Limb (tissue), 2 donors: ENCODE measurements at regions not wholly inside any gene's neighbourhood (a gene's known extent, or its start where the extent isn't known, plus 50 kb on each side); places are given as distances from the start of the nearest gene placed in this dataset.

Source experiments
- DNase-seq, 2 donors: peaks; one replicate each; pipeline ENCODE4 v3.0.0-alpha.2; 2016; ENCODE audit errors: extremely low spot score in 2 of 2

GRCh38 chr21:28657566-28657965 is 335.1 kb downstream of the LTN1 start:
- no peak for DNase-seq

- DNase-seq = no peak
Measured at GRCh38 chr21:28655471-28655870, 337.2 kb downstream of the LTN1 start.

GRCh38 chr21:28654406-28654805 is 338.3 kb downstream of the LTN1 start:
- DNase-seq = no peak

- DNase-seq = no peak
Measured at GRCh38 chr21:28644762-28645161, 347.9 kb downstream of the LTN1 start.

GRCh38 chr21:28642891-28643290 is 349.8 kb downstream of the LTN1 start:
- DNase-seq = no peak

GRCh38 chr21:28641731-28642130 is 350.9 kb downstream of the LTN1 start:
- no peak for DNase-seq

- DNase-seq = no peak
Measured at GRCh38 chr21:28640326-28640725, 352.4 kb downstream of the LTN1 start.

GRCh38 chr21:28639737-28640136 is 352.9 kb downstream of the LTN1 start:
- DNase-seq = no peak

- no peak for DNase-seq
Measured at GRCh38 chr21:28636752-28637691, 355.7 kb downstream of the LTN1 start.

- no peak for DNase-seq
Measured at GRCh38 chr21:28635541-28635940, 357.1 kb downstream of the LTN1 start.

GRCh38 chr21:28633839-28634555 is 358.7 kb downstream of the LTN1 start:
- DNase-seq = no peak

GRCh38 chr21:28632755-28633408 is 359.8 kb downstream of the LTN1 start:
- DNase-seq = no peak

GRCh38 chr21:28627691-28628090 is 365.0 kb downstream of the LTN1 start:
- DNase-seq = no peak

GRCh38 chr21:28627261-28627660 is 365.4 kb downstream of the LTN1 start:
- no peak for DNase-seq

GRCh38 chr21:28624626-28625025 is 368.1 kb downstream of the LTN1 start:
- DNase-seq = no peak

- no peak for DNase-seq
Measured at GRCh38 chr21:28617300-28617699, 375.4 kb downstream of the LTN1 start.

GRCh38 chr21:28615276-28615675 is 377.4 kb downstream of the LTN1 start:
- no peak for DNase-seq

GRCh38 chr21:28614791-28615190 is 377.9 kb downstream of the LTN1 start:
- no peak for DNase-seq

- DNase-seq = no peak
Measured at GRCh38 chr21:28608646-28609045, 384.0 kb downstream of the LTN1 start.

GRCh38 chr21:28607545-28607944 is 385.1 kb downstream of the LTN1 start:
- no peak for DNase-seq

- no peak for DNase-seq
Measured at GRCh38 chr21:28604946-28605537, 387.6 kb downstream of the LTN1 start.

GRCh38 chr21:28602546-28602945 is 390.1 kb downstream of the LTN1 start:
- no peak for DNase-seq
